SK-N-SH (cell line): ENCODE measurements at regions not wholly inside any gene's neighbourhood (a gene's known extent, or its start where the extent isn't known, plus 50 kb on each side); places are given as distances from the start of the nearest gene placed in this dataset.

Source experiments
- CTCF ChIP-seq: fragments of 200-600 bp; sonication (generic); IDR thresholded peaks from 2 replicates; pipeline ENCODE4 v1.6.1; 2017; ENCODE audit warnings: antibody characterized with exemption, mild to moderate bottlenecking, moderate library complexity
- ELF1 ChIP-seq: IDR thresholded peaks from 2 replicates; pipeline ENCODE4 v1.4.0; 2012
- EP300 ChIP-seq, 2 experiments: IDR thresholded peaks; 2 replicates each; pipeline versions ENCODE4 v1.4.0 to v1.6.1; 2012; ENCODE audit warnings: borderline replicate concordance in 1 of 2, low read depth in 1 of 2, low read length in 1 of 2
- EZH2phosphoT487 ChIP-seq: fragments of 200-600 bp; sonication (generic); IDR thresholded peaks from 2 replicates; pipeline ENCODE4 v1.6.1; 2017; ENCODE audit warnings: low read depth, mixed run types, mild to moderate bottlenecking, antibody characterized with exemption, moderate library complexity, borderline replicate concordance
- MAX ChIP-seq: IDR thresholded peaks from 2 replicates; pipeline ENCODE4 v1.4.0; 2012; ENCODE audit warnings: low read depth
- POLR2AphosphoS5 ChIP-seq: IDR thresholded peaks from 2 replicates; pipeline ENCODE4 v1.6.1; 2012; ENCODE audit warnings: low read depth, low read length
- RXRA ChIP-seq: IDR thresholded peaks from 2 replicates; pipeline ENCODE4 v1.4.0; 2012; ENCODE audit warnings: low read depth, mild to moderate bottlenecking, borderline replicate concordance

GRCh38 chr9:13904746-13905145, 409.2 kb downstream of the NFIB start:
- no peak for TF ChIP-seq MAX
- TF ChIP-seq EP300 (IDR thresholded peaks at IDR 0.05; ENCODE audit: borderline replicate concordance in 1 of 2, low read depth in 1 of 2, low read length in 1 of 2) = no peak
- TF ChIP-seq CTCF = no peak
- TF ChIP-seq POLR2AphosphoS5 = no peak
- TF ChIP-seq EZH2phosphoT487 = no peak
- no peak for TF ChIP-seq RXRA
- no peak for TF ChIP-seq ELF1
